Neural progenitor cell (in vitro differentiated cells): ENCODE measurements at regions not wholly inside any gene's neighbourhood (a gene's known extent, or its start where the extent isn't known, plus 50 kb on each side); places are given as distances from the start of the nearest gene placed in this dataset. TPM values are rescaled to one million over a fixed set of nuclear protein-coding genes. Genes with fewer than 3 reads are reported as not detected.

ENCODE experiments used
- DNase-seq: peaks from one replicate; pipeline ENCODE4 v3.0.0-alpha.2; 2016; ENCODE audit warnings: low spot score
- H2AFZ ChIP-seq: fragments of 200-600 bp; sonication (generic); replicated peaks from 2 replicates; pipeline ENCODE4 v1.6.1; 2016; ENCODE audit warnings: antibody characterized with exemption
- H3F3A ChIP-seq: fragments of 200-600 bp; sonication (generic); 2 replicates; pipeline ENCODE4 v1.6.1; 2016; ENCODE audit warnings: antibody characterized with exemption, low read depth
- H3K27ac ChIP-seq: fragments of 200-600 bp; sonication (generic); 2 replicates; pipeline ENCODE4 v1.5.1; 2016; ENCODE audit warnings: mild to moderate bottlenecking
- H3K27me3 ChIP-seq: fragments of 200-600 bp; sonication (generic); 2 replicates; pipeline ENCODE4 v1.6.1; 2016; ENCODE audit warnings: mild to moderate bottlenecking, moderate library complexity
- H3K36me3 ChIP-seq: fragments of 200-600 bp; sonication (generic); 2 replicates; pipeline ENCODE4 v1.5.1; 2016
- H3K4me1 ChIP-seq: fragments of 200-600 bp; sonication (generic); 2 replicates; pipeline ENCODE4 v1.6.1; 2016; ENCODE audit warnings: mixed run types
- H3K4me2 ChIP-seq: fragments of 200-600 bp; sonication (generic); 2 replicates; pipeline ENCODE4 v1.6.1; 2016
- H3K4me3 ChIP-seq: fragments of 200-600 bp; sonication (generic); 2 replicates; pipeline ENCODE4 v1.5.1; 2016
- H3K79me2 ChIP-seq: fragments of 200-600 bp; sonication (generic); 2 replicates; pipeline ENCODE4 v1.6.1; 2016; ENCODE audit warnings: low read depth
- H3K9ac ChIP-seq: fragments of 200-600 bp; sonication (generic); 2 replicates; pipeline ENCODE4 v1.6.1; 2016
- H3K9me3 ChIP-seq: fragments of 200-600 bp; sonication (generic); 2 replicates; pipeline ENCODE4 v1.5.1; 2016; ENCODE audit warnings: low read depth
- H4K20me1 ChIP-seq: fragments of 200-600 bp; sonication (generic); 2 replicates; pipeline ENCODE4 v1.6.1; 2016; ENCODE audit warnings: low read depth
- H3K27ac Mint-ChIP-seq: 3 replicates; pipeline ENCODE4 v1.8.0; 2021; ENCODE audit warnings: mixed read lengths
- H3K27me3 Mint-ChIP-seq: 2 replicates; pipeline ENCODE4 v1.8.0; 2022; ENCODE audit warnings: low read depth, mild to moderate bottlenecking, inconsistent platforms, moderate library complexity, mixed read lengths; ENCODE audit not compliant: insufficient read depth
- H3K36me3 Mint-ChIP-seq: 3 replicates; pipeline ENCODE4 v1.8.0; 2021; ENCODE audit warnings: mixed read lengths
- H3K4me1 Mint-ChIP-seq: 3 replicates; pipeline ENCODE4 v1.8.0; 2021; ENCODE audit warnings: mixed read lengths
- H3K4me3 Mint-ChIP-seq: 3 replicates; pipeline ENCODE4 v1.8.0; 2021; ENCODE audit warnings: mild to moderate bottlenecking, moderate library complexity, mixed read lengths
- H3K9me3 Mint-ChIP-seq: 3 replicates; pipeline ENCODE4 v1.8.0; 2020; ENCODE audit warnings: mixed read lengths
- CTCF ChIP-seq: fragments of 200-600 bp; sonication (generic); IDR thresholded peaks from 2 replicates; pipeline ENCODE4 v1.5.1; 2017; ENCODE audit warnings: antibody characterized with exemption, mild to moderate bottlenecking
- EZH2 ChIP-seq: fragments of 200-600 bp; sonication (generic); IDR thresholded peaks from 2 replicates; pipeline ENCODE4 v1.6.1; 2017; ENCODE audit warnings: antibody characterized with exemption, mild to moderate bottlenecking, moderate library complexity
- EZH2phosphoT487 ChIP-seq: fragments of 200-600 bp; sonication (generic); IDR thresholded peaks from 2 replicates; pipeline ENCODE4 v1.6.1; 2017; ENCODE audit warnings: antibody characterized with exemption
- small RNA-seq: library from RNA; depleted of rRNA; stranded (forward); fragments of <200 nt; gene quantifications from one replicate; pipeline ENCODE3, GENCODE V24; 2015

GRCh38 chr12:23474438-23474976 is 475.0 kb downstream of the SOX5 start:
- no peaks in the 10 kb centered on the region for H3K4me1 ChIP-seq
- Mint-ChIP-seq H3K4me3 (no peak overlapping the region), H3K4me1 (no peaks in the 10 kb centered on the region), H3K9me3 (peaks cover 9% of the 10 kb centered on the region), H3K36me3 (no peaks in the 10 kb centered on the region), H3K27ac (no peak overlapping the region), H3K27me3 (peaks cover 2% of the 10 kb centered on the region)
- no peak overlapping the region for H3K4me2 ChIP-seq
- no peak overlapping the region for H2AFZ ChIP-seq
- no peak for DNase-seq
- H4K20me1 ChIP-seq: no peaks in the 10 kb centered on the region
- H3K79me2 ChIP-seq: no peaks in the 10 kb centered on the region
- no peaks in the 10 kb centered on the region for H3K27me3 ChIP-seq
- no peaks in the 10 kb centered on the region for H3K9me3 ChIP-seq
- H3K4me3 ChIP-seq: no peak overlapping the region
- no peak for TF ChIP-seq EZH2phosphoT487
- TF ChIP-seq CTCF: no peak
- TF ChIP-seq EZH2: no peak
- H3K9ac ChIP-seq: no peak overlapping the region
- H3K36me3 ChIP-seq: no peaks in the 10 kb centered on the region
- H3F3A ChIP-seq: no peaks in the 10 kb centered on the region
- no peak overlapping the region for H3K27ac ChIP-seq

Small RNA genes in the stretch of these regions (small RNA-seq; reads per million reads assigned to genes)
- not detected for gene AC087258.2
